ENCODE measurements at regions not wholly inside any gene's neighbourhood (a gene's known extent, or its start where the extent isn't known, plus 50 kb on each side); places are given as distances from the start of the nearest gene placed in this dataset.

DNA sequence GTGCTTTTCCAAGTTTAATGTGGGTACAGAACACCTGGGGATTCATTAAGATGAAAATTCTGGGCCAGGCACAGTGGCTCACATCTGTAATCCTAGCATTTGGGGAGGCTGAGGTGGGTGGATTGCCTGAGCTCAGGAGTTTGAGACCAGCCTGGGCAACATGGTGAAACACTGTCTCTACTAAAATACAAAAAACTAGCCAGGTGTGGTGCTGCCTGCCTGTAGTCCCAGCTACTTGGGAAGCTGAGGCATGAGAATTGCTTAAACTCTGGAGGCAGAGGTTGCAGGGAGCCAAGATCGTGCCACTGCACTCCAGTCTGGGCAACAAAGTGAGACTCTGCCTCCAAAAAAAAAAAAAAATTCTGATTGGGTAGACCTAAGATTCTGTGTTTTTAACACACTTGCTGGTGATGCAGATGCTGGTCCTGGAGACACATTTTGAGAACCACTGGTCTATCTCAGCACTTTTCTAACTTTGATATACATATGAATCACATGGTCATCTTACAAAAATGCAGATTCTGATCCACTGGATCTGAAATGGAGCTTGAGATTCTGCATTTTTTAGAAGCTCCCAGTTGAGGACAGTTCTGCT lies 223.8 kb upstream of the SATB1 start:
- Histone ChIP-seq H3K56ac (replicated peaks; ENCODE audit: insufficient read length, low read depth, low read length) (no peak overlapping the region), H3K27me3 (replicated peaks in 1 of 4; ENCODE audit: control insufficient read depth in 3 of 4, extremely low read depth in 1 of 4, insufficient read depth in 3 of 4, low read length in 3 of 4) (no peaks in the 10 kb centered on the region), H3K23ac (ENCODE audit: insufficient read length) (no peak overlapping the region), H3K36me3 (ENCODE audit: control insufficient read depth in 2 of 4, insufficient read depth in 4 of 4, low read length in 3 of 4) (no peaks in the 10 kb centered on the region), H3K9ac (replicated peaks in 1 of 4; ENCODE audit: extremely low read depth in 1 of 4, low read depth in 3 of 4, low read length in 3 of 4) (no peak overlapping the region), H3K18ac (ENCODE audit: extremely low read depth, low read length) (no peak overlapping the region), H3K4me3 (ENCODE audit: extremely low read depth in 1 of 4, insufficient read depth in 2 of 4, low read depth in 3 of 4, low read length in 4 of 4) (no peak overlapping the region), H2AK5ac (ENCODE audit: low read depth, low read length) (no peak overlapping the region), H2BK5ac (ENCODE audit: low read depth, low read length) (no peak overlapping the region), H3K4ac (replicated peaks; ENCODE audit: insufficient read length, low read depth, low read length) (no peak overlapping the region), H3K27ac (ENCODE audit: low read depth, low read length) (no peak overlapping the region), H4K5ac (ENCODE audit: insufficient read length, low read depth, low read length) (no peak overlapping the region), H2BK15ac (ENCODE audit: low read length) (no peak overlapping the region), H2BK20ac (ENCODE audit: low read length) (no peak overlapping the region), H3K9me3 (ENCODE audit: insufficient read depth in 2 of 2, low read depth in 1 of 2, low read length in 1 of 2) (no peaks in the 10 kb centered on the region), H2BK120ac (replicated peaks; ENCODE audit: low read depth, low read length) (no peak overlapping the region), H3K79me2 (ENCODE audit: control insufficient read depth in 1 of 2, insufficient read depth in 2 of 2, low read length in 2 of 2) (no peaks in the 10 kb centered on the region), H4K20me1 (replicated peaks in 1 of 2; ENCODE audit: control insufficient read depth in 1 of 2, insufficient read depth in 2 of 2, low read length in 2 of 2) (no peaks in the 10 kb centered on the region), H3K4me1 (replicated peaks in 1 of 4; ENCODE audit: control insufficient read depth in 3 of 4, insufficient read depth in 4 of 4, low read length in 3 of 4) (no peaks in the 10 kb centered on the region), H3K23me2 (ENCODE audit: low read depth, low read length) (no peaks in the 10 kb centered on the region), H2BK12ac (ENCODE audit: low read depth, low read length) (no peak overlapping the region), H4K91ac (replicated peaks; ENCODE audit: insufficient read length, low read length) (no peak overlapping the region), H3K4me2 (ENCODE audit: insufficient read depth in 1 of 2, low read depth in 2 of 2, low read length in 2 of 2) (no peak overlapping the region), H4K8ac (ENCODE audit: extremely low read depth, insufficient read depth, low read length) (no peak overlapping the region), H2AFZ (ENCODE audit: low read length) (no peak overlapping the region), H3K79me1 (ENCODE audit: low read depth, low read length) (no peaks in the 10 kb centered on the region), H3K14ac (ENCODE audit: insufficient read length) (no peak overlapping the region)
- DNase-seq (ENCODE audit: low read depth in 1 of 2, low spot score in 2 of 2) (no peak), FAIRE-seq (no peak)
- ChIA-PET POLR2A (ENCODE audit: partially characterized antibody) (no interaction called here), CTCF (ENCODE audit: partially characterized antibody) (interaction anchor here (0.6 to 2.0 kb wide), 3 partner anchors 9 to 1680 kb away, joined by 3 to 7 read pairs (median 4); no protein-coding TSS in a partner anchor)
- WGBS, 2 experiments (ENCODE audit: extremely low coverage in 1 of 2, insufficient coverage in 1 of 2, insufficient read length in 1 of 2, insufficient replicate concordance in 2 of 2, low coverage in 1 of 2, low lambda C conversion rate in 2 of 2, missing lambda C conversion rate in 1 of 2): 100% methylated on average over 1 of the region's 1 CpG; no CpG with 5 or more reads in 1 of the 2 experiments
- TF ChIP-seq, protein P1, sequence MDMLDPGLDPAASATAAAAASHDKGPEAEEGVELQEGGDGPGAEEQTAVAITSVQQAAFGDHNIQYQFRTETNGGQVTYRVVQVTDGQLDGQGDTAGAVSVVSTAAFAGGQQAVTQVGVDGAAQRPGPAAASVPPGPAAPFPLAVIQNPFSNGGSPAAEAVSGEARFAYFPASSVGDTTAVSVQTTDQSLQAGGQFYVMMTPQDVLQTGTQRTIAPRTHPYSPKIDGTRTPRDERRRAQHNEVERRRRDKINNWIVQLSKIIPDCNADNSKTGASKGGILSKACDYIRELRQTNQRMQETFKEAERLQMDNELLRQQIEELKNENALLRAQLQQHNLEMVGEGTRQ (IDR thresholded peaks at IDR 0.05; ENCODE audit: low read length): no peak
- TF ChIP-seq CEBPB (IDR thresholded peaks at IDR 0.05; ENCODE audit: low read depth, low read length): no peak
- TF ChIP-seq BRCA1 (IDR thresholded peaks at IDR 0.05; ENCODE audit: low read depth, low read length): no peak
- TF ChIP-seq, protein P2, sequence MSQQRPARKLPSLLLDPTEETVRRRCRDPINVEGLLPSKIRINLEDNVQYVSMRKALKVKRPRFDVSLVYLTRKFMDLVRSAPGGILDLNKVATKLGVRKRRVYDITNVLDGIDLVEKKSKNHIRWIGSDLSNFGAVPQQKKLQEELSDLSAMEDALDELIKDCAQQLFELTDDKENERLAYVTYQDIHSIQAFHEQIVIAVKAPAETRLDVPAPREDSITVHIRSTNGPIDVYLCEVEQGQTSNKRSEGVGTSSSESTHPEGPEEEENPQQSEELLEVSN (IDR thresholded peaks at IDR 0.05): no peak
- TF ChIP-seq FOSL1 (IDR thresholded peaks at IDR 0.05; ENCODE audit: insufficient read depth, low read depth, low read length): no peak
- no peak for TF ChIP-seq SIRT6 (IDR thresholded peaks at IDR 0.05; ENCODE audit: low read length)
- TF ChIP-seq TEAD4 (IDR thresholded peaks at IDR 0.05; ENCODE audit: low read depth, low read length): no peak
- no peak for TF ChIP-seq TAF7 (optimal IDR thresholded peaks at IDR 0.05; ENCODE audit: borderline replicate concordance, low read depth, low read length)
- TF ChIP-seq SIX5 (IDR thresholded peaks at IDR 0.05; ENCODE audit: low read depth, low read length): no peak
- TF ChIP-seq POLR2AphosphoS5 (IDR thresholded peaks at IDR 0.05; ENCODE audit: low read depth, low read length): no peak
- no peak for TF ChIP-seq BACH1 (IDR thresholded peaks at IDR 0.05; ENCODE audit: low read length)
- no peak for TF ChIP-seq POLR2A (IDR thresholded peaks at IDR 0.05; ENCODE audit: control extremely low read depth in 1 of 2, low read depth in 2 of 2, low read length in 2 of 2)
- TF ChIP-seq JUND (IDR thresholded peaks at IDR 0.05; ENCODE audit: low read length): no peak
- no peak for TF ChIP-seq EP300 (IDR thresholded peaks at IDR 0.05; ENCODE audit: borderline replicate concordance in 1 of 2, low read depth in 2 of 2, low read length in 2 of 2)

Data from H1 (cell line).